ENCODE measurements at regions not wholly inside any gene's neighbourhood (a gene's known extent, or its start where the extent isn't known, plus 50 kb on each side); places are given as distances from the start of the nearest gene placed in this dataset.
"Not testable (repeated sequence)": the region's sequence is repeated elsewhere in the genome, so short reads cannot be mapped to it uniquely, and the experiment has no call there.

DNA sequence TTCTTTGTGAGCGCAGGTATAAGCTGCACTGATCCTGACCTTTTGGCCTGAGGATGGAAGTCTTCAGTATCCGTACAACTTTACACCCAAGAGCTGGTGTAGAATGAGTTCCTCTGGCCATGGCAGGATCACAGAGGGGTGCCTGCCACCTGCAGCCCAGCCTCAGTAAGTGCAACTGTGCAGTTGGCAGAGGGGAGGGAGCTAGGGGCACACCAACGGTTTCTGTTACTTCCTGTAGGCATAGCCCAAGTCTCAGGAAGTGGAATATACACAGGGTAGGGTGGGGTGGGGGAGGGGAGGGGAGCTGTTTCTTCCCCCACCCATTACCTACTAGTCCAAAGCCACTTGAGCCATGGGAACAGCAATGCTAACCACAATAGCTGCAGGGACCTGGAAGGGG, 85.4 kb upstream of the GBA3 start:
- Histone ChIP-seq H3K4me1 (ENCODE audit: control insufficient read depth in 1 of 2, extremely low read depth in 1 of 2, insufficient read depth in 2 of 2, low read length in 2 of 2) (peaks cover 5 to 8% of the 10 kb centered on the region in 2 experiments), H3K27me3 (replicated peaks in 1 of 2; ENCODE audit: control insufficient read depth in 2 of 2, extremely low read depth in 1 of 2, insufficient read depth in 2 of 2, low read length in 1 of 2) (no peaks in the 10 kb centered on the region), H3K4me3 (ENCODE audit: control insufficient read depth in 1 of 2, extremely low read depth in 1 of 2, low read length in 1 of 2) (no peak overlapping the region), H3K36me3 (ENCODE audit: control insufficient read depth in 2 of 2, extremely low read depth in 1 of 2, insufficient read depth in 1 of 2, low read length in 1 of 2) (no peaks in the 10 kb centered on the region), H3K9me3 (no peaks in the 10 kb centered on the region), H3K27ac (ENCODE audit: low read length) (no peak overlapping the region)
- Mint-ChIP-seq H3K27me3 (no peaks in the 10 kb centered on the region), H3K36me3 (no peaks in the 10 kb centered on the region), H3K27ac (no peak overlapping the region), H3K4me3 (no peak overlapping the region), H3K4me1 (peaks cover 17 to 45% (median 33%) of the 10 kb centered on the region in 3 donors), H3K9me3 (no peaks in the 10 kb centered on the region)
- WGBS (ENCODE audit: insufficient coverage): no CpG with 5 or more reads among the region's 3 CpGs
- DNase-seq (peak in 33 of 35 experiments; percentile 2 to 66 (median 44)), ATAC-seq (replicated peaks in 1 of 4) (peak; percentile 90 to 99 (median 93))
- ChIA-PET CTCF (interaction anchor here in 1 of 2 donors (0.8 to 1.1 kb wide), 2 partner anchors 196 to 199 kb away, joined by 3 to 5 read pairs; no protein-coding TSS in a partner anchor), POLR2A (interaction anchor here in 1 of 2 donors (0.6 kb wide), 1 partner anchor 80 kb away, joined by 5 read pairs; no protein-coding TSS in a partner anchor)

DNA sequence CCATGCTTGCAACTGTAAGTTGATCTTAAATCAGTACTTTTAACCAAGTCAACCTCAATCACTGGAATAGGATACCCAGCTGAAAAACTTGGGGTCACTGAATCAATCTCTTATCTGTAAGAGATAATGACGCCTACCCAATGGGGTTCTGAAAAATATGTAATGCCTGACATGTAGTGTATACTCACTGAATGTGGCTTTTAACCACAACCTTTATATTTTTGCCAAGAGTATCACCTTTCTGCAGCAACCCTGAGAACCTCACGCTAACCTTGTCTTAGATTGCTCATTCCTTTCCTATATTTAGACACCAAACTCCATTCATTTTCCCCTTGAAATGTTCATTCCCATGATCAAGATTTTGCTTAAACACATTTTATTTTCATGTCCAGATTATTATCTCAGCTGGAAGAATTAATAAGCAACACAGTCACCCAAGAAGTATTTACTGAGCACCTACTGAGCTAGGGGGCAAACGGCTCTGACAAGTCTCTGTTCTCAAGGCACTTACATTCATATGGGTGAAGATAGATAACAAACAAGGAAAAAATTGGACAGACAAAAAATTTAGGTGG, 82.7 kb upstream of the GBA3 start:
- H3K4me3 ChIP-seq (ENCODE audit: control insufficient read depth in 1 of 2, extremely low read depth in 1 of 2, low read length in 1 of 2); H3K4me3 Mint-ChIP-seq; ATAC-seq (replicated peaks in 1 of 4); H3K36me3 Mint-ChIP-seq; H3K36me3 ChIP-seq (ENCODE audit: control insufficient read depth in 2 of 2, extremely low read depth in 1 of 2, insufficient read depth in 1 of 2, low read length in 1 of 2); H3K4me1 ChIP-seq (ENCODE audit: control insufficient read depth in 1 of 2, extremely low read depth in 1 of 2, insufficient read depth in 2 of 2, low read length in 2 of 2); H3K9me3 Mint-ChIP-seq; H3K27ac Mint-ChIP-seq; H3K27ac ChIP-seq (ENCODE audit: low read length); H3K27me3 ChIP-seq (replicated peaks in 1 of 2; ENCODE audit: control insufficient read depth in 2 of 2, extremely low read depth in 1 of 2, insufficient read depth in 2 of 2, low read length in 1 of 2); POLR2A ChIA-PET; H3K27me3 Mint-ChIP-seq; CTCF ChIA-PET; H3K9me3 ChIP-seq; DNase-seq: not testable (repeated sequence)
- H3K4me1 Mint-ChIP-seq: peaks cover 17 to 45% (median 33%) of the 10 kb centered on the region in 3 donors
- WGBS (ENCODE audit: insufficient coverage): 11% methylated on average over 1 of the region's 3 CpGs

DNA sequence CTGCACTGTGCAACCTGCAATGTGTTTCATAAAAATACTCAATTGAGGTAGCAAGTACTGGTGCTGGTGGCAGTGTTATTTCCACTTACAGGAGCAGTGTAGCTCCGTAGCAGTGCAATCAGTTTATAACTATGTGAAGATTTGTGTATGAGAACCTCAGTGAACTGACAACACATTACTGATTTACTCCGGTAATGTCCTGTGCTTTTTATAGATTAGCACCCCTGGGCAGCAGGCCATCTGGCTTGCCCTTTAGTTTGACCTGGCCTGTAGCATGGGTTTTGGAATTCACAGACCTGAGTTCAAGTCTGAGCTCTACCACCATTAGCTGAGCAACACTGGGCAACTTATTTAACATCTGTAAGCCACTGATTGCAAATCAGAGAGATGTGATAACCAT, 78.6 kb upstream of the GBA3 start:
- WGBS (ENCODE audit: insufficient coverage): 100% methylated on average over 2 of the region's 2 CpGs
- no peak for ATAC-seq (replicated peaks in 1 of 4)

DNA sequence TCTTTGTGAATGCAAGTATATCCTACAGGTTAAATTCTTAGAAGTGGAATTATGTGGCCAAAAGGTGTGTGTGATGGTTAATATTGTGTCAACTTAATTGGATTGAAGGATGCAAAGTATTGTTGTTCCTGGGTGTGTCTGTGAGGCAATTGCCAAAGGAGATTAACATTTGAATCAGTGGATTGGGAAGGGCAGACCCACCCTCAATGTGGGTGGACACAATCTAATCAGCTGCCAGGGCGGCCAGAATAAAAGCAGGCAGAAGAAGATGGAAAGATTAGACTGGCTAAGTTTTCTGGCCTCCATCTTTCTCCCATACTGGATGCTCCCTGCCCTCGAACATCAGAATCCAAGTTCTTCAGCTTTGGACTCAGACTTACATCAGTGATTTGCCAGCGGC, 76.2 kb upstream of the GBA3 start:
- ATAC-seq (replicated peaks in 1 of 4): no peak
- DNase-seq: no peak
- Histone ChIP-seq H3K4me1 (ENCODE audit: control insufficient read depth in 1 of 2, extremely low read depth in 1 of 2, insufficient read depth in 2 of 2, low read length in 2 of 2) (no peaks in the 10 kb centered on the region), H3K27me3 (replicated peaks in 1 of 2; ENCODE audit: control insufficient read depth in 2 of 2, extremely low read depth in 1 of 2, insufficient read depth in 2 of 2, low read length in 1 of 2) (no peaks in the 10 kb centered on the region), H3K36me3 (ENCODE audit: control insufficient read depth in 2 of 2, extremely low read depth in 1 of 2, insufficient read depth in 1 of 2, low read length in 1 of 2) (no peaks in the 10 kb centered on the region), H3K27ac (ENCODE audit: low read length) (no peak overlapping the region), H3K4me3 (ENCODE audit: control insufficient read depth in 1 of 2, extremely low read depth in 1 of 2, low read length in 1 of 2) (no peak overlapping the region), H3K9me3 (no peaks in the 10 kb centered on the region)
- ChIA-PET POLR2A (no interaction called here), CTCF (no interaction called here)
- Mint-ChIP-seq H3K4me1 (peaks cover 0 to 4% (median 0%) of the 10 kb centered on the region in 3 donors), H3K27me3 (no peaks in the 10 kb centered on the region), H3K27ac (no peak overlapping the region), H3K4me3 (no peak overlapping the region), H3K36me3 (no peaks in the 10 kb centered on the region), H3K9me3 (no peaks in the 10 kb centered on the region)
- 90% methylated on average over 2 of the region's 3 CpGs for WGBS (ENCODE audit: insufficient coverage)

More for the DNA sequence above, 78.6 kb upstream of the GBA3 start:
- Histone ChIP-seq H3K4me3 (ENCODE audit: control insufficient read depth in 1 of 2, extremely low read depth in 1 of 2, low read length in 1 of 2) (no peak overlapping the region), H3K27ac (ENCODE audit: low read length) (no peak overlapping the region), H3K9me3 (no peaks in the 10 kb centered on the region), H3K27me3 (replicated peaks in 1 of 2; ENCODE audit: control insufficient read depth in 2 of 2, extremely low read depth in 1 of 2, insufficient read depth in 2 of 2, low read length in 1 of 2) (no peaks in the 10 kb centered on the region), H3K4me1 (ENCODE audit: control insufficient read depth in 1 of 2, extremely low read depth in 1 of 2, insufficient read depth in 2 of 2, low read length in 2 of 2) (no peaks in the 10 kb centered on the region), H3K36me3 (ENCODE audit: control insufficient read depth in 2 of 2, extremely low read depth in 1 of 2, insufficient read depth in 1 of 2, low read length in 1 of 2) (no peaks in the 10 kb centered on the region)
- H3K27me3 Mint-ChIP-seq: no peaks in the 10 kb centered on the region
- H3K36me3 Mint-ChIP-seq: no peaks in the 10 kb centered on the region
- H3K9me3 Mint-ChIP-seq: no peaks in the 10 kb centered on the region
- H3K27ac Mint-ChIP-seq: no peak overlapping the region
- ChIA-PET POLR2A (no interaction called here), CTCF (no interaction called here)
- no peak for DNase-seq
- no peak overlapping the region for H3K4me3 Mint-ChIP-seq
- peaks cover 6 to 20% (median 11%) of the 10 kb centered on the region in 3 donors for H3K4me1 Mint-ChIP-seq

DNA sequence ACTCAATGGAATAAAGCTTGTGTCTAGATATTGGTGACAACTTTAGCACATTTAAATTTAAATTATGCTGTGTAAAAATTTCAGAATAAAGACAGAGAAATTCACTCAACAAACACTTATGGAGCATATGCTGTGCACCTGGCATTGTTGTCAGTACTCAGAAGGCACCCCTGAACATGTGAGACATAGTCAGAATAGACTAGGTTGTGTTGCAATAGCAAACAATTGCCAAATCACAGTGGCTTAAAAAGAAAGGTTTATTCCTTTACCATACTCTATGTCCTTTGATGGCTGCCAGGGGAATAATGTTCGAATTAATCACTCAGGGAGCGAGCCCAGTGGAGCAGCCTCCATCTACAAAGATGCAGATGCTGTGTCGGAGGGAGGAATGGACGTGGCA, 72.6 kb upstream of the GBA3 start:
- POLR2A ChIA-PET; DNase-seq; H3K4me3 ChIP-seq (ENCODE audit: control insufficient read depth in 1 of 2, extremely low read depth in 1 of 2, low read length in 1 of 2); H3K4me3 Mint-ChIP-seq; H3K27ac Mint-ChIP-seq; H3K36me3 Mint-ChIP-seq; H3K27ac ChIP-seq (ENCODE audit: low read length); H3K4me1 ChIP-seq (ENCODE audit: control insufficient read depth in 1 of 2, extremely low read depth in 1 of 2, insufficient read depth in 2 of 2, low read length in 2 of 2); H3K9me3 Mint-ChIP-seq; H3K36me3 ChIP-seq (ENCODE audit: control insufficient read depth in 2 of 2, extremely low read depth in 1 of 2, insufficient read depth in 1 of 2, low read length in 1 of 2); H3K4me1 Mint-ChIP-seq; H3K27me3 Mint-ChIP-seq; H3K27me3 ChIP-seq (replicated peaks in 1 of 2; ENCODE audit: control insufficient read depth in 2 of 2, extremely low read depth in 1 of 2, insufficient read depth in 2 of 2, low read length in 1 of 2); ATAC-seq (replicated peaks in 1 of 4); H3K9me3 ChIP-seq: not testable (repeated sequence)
- WGBS (ENCODE audit: insufficient coverage): 86% methylated on average over 2 of the region's 4 CpGs
- CTCF ChIA-PET: interaction anchor here in 1 of 2 donors (0.6 kb wide), 1 partner anchor 20 kb away, joined by 3 read pairs; no protein-coding TSS in a partner anchor

DNA sequence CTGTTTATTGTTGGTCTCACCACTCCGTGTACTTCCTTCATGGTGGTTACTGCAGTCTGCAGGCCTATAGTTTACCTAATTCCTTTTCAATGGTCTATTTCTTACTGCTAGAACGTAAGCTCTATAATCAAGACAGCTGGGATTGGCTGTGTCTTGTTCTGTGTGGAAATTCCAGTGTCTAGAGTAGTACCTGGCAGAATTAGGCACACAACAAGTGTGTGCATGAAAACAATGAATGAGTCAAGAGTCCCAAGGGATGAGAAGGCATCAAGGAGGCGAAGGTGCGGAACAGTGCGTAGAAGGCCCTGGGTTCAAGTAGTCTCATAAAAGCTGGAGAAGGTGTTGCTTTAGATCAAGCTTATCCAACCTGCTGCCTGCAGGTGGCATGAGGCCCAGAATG, 70.8 kb upstream of the GBA3 start:
- ATAC-seq (replicated peaks in 1 of 4); POLR2A ChIA-PET; CTCF ChIA-PET: not testable (repeated sequence)

DNA sequence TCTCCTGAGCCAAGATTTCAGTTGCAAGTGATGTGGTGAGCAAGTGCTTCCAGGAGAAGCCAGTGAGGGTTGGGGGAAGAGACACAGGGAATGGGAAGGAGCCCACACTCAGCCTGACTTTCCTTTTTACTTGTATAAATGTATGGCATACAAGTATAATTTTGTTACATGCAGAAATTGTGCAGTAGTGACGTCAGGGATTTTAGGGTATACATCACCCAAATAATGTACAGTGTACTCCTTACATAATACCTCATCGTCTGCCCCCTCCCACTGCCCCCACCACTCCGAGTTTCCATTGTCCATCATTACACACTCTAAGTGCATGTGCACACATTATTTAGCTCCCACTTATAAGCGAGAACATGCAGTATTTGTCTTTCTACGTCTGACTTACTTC, 68.7 kb upstream of the GBA3 start:
- H3K36me3 Mint-ChIP-seq; H3K9me3 Mint-ChIP-seq; DNase-seq; H3K9me3 ChIP-seq; H3K27ac Mint-ChIP-seq; H3K27me3 Mint-ChIP-seq; H3K27ac ChIP-seq (ENCODE audit: low read length); H3K4me3 Mint-ChIP-seq; H3K4me1 Mint-ChIP-seq; POLR2A ChIA-PET; H3K4me3 ChIP-seq (ENCODE audit: control insufficient read depth in 1 of 2, extremely low read depth in 1 of 2, low read length in 1 of 2); H3K27me3 ChIP-seq (replicated peaks in 1 of 2; ENCODE audit: control insufficient read depth in 2 of 2, extremely low read depth in 1 of 2, insufficient read depth in 2 of 2, low read length in 1 of 2); H3K36me3 ChIP-seq (ENCODE audit: control insufficient read depth in 2 of 2, extremely low read depth in 1 of 2, insufficient read depth in 1 of 2, low read length in 1 of 2); H3K4me1 ChIP-seq (ENCODE audit: control insufficient read depth in 1 of 2, extremely low read depth in 1 of 2, insufficient read depth in 2 of 2, low read length in 2 of 2); ATAC-seq (replicated peaks in 1 of 4): not testable (repeated sequence)
- WGBS (ENCODE audit: insufficient coverage): 75% methylated on average over 2 of the region's 5 CpGs
- CTCF ChIA-PET: interaction anchor here in 1 of 2 donors (0.6 kb wide), 3 partner anchors 15 to 69 kb away, joined by 4 to 5 read pairs (median 4); partner anchors contain the start of gene GBA3

More for the DNA sequence above, 70.8 kb upstream of the GBA3 start:
- not testable (repeated sequence) for H3K4me1 ChIP-seq (ENCODE audit: control insufficient read depth in 1 of 2, extremely low read depth in 1 of 2, insufficient read depth in 2 of 2, low read length in 2 of 2); H3K36me3 ChIP-seq (ENCODE audit: control insufficient read depth in 2 of 2, extremely low read depth in 1 of 2, insufficient read depth in 1 of 2, low read length in 1 of 2); H3K27ac Mint-ChIP-seq; H3K36me3 Mint-ChIP-seq; H3K4me3 Mint-ChIP-seq; H3K27me3 Mint-ChIP-seq; H3K27me3 ChIP-seq (replicated peaks in 1 of 2; ENCODE audit: control insufficient read depth in 2 of 2, extremely low read depth in 1 of 2, insufficient read depth in 2 of 2, low read length in 1 of 2); H3K4me3 ChIP-seq (ENCODE audit: control insufficient read depth in 1 of 2, extremely low read depth in 1 of 2, low read length in 1 of 2); H3K9me3 Mint-ChIP-seq; H3K9me3 ChIP-seq; H3K4me1 Mint-ChIP-seq; H3K27ac ChIP-seq (ENCODE audit: low read length); DNase-seq
- WGBS (ENCODE audit: insufficient coverage): 93% methylated on average over 4 of the region's 5 CpGs
